WTC11 (cell line): ENCODE measurements at regions not wholly inside any gene's neighbourhood (a gene's known extent, or its start where the extent isn't known, plus 50 kb on each side); places are given as distances from the start of the nearest gene placed in this dataset.

ENCODE experiments used
- ATAC-seq: fragments of 200-7000 bp; cut with Tn5 transposase; 2 replicates; pipeline ENCODE4 v1.10.0; 2021; ENCODE audit warnings: mild to moderate bottlenecking, moderate library complexity
- CTCF ChIA-PET: fragments of 300-600 bp; sonication (Branson Sonifier 250); formaldehyde crosslinking; loops from one replicate; lab custom pipeline; 2021; ENCODE audit warnings: antibody characterized with exemption; lab: Charles Lee
- POLR2A ChIA-PET: fragments of 350-600 bp; sonication (Branson Sonifier 250); formaldehyde crosslinking; loops from one replicate; lab custom pipeline; 2021; ENCODE audit warnings: antibody characterized with exemption; lab: Charles Lee
- DNase-seq: peaks from one replicate; pipeline ENCODE4 v3.0.0; 2021; ENCODE audit warnings: low spot score
- H3K27ac Mint-ChIP-seq: 2 replicates; pipeline ENCODE4 v1.8.0; 2021; ENCODE audit warnings: mixed read lengths
- H3K27me3 Mint-ChIP-seq: 2 replicates; pipeline ENCODE4 v1.8.0; 2021; ENCODE audit warnings: low read depth, mild to moderate bottlenecking, moderate library complexity, mixed read lengths
- H3K36me3 Mint-ChIP-seq: 2 replicates; pipeline ENCODE4 v1.8.0; 2021; ENCODE audit warnings: mixed read lengths
- H3K4me1 Mint-ChIP-seq: 2 replicates; pipeline ENCODE4 v1.8.0; 2022; ENCODE audit warnings: mixed read lengths
- H3K4me3 Mint-ChIP-seq: 2 replicates; pipeline ENCODE4 v1.8.0; 2021; ENCODE audit warnings: mild to moderate bottlenecking, moderate library complexity, mixed read lengths
- H3K9me3 Mint-ChIP-seq: 2 replicates; pipeline ENCODE4 v1.8.0; 2021; ENCODE audit warnings: mixed read lengths
- ELF4 ChIP-seq: sonication (generic); formaldehyde crosslinking; IDR thresholded peaks from 2 replicates; pipeline ENCODE4 v1.8.1; 2022; ENCODE audit warnings: low read depth, mild to moderate bottlenecking, moderate library complexity, missing genetic modification reagents
- EMX1 ChIP-seq: fragments of 250-450 bp; sonication (Bioruptor Pico); IDR thresholded peaks from 2 replicates; pipeline ENCODE4 v1.8.0; 2021; ENCODE audit warnings: mild to moderate bottlenecking
- FOXK1 ChIP-seq: sonication (generic); formaldehyde crosslinking; IDR thresholded peaks from 2 replicates; pipeline ENCODE4 v1.8.0; 2022; ENCODE audit warnings: mild to moderate bottlenecking, moderate library complexity, missing genetic modification reagents
- GTF2I ChIP-seq: fragments of 250-450 bp; sonication (Bioruptor Pico); conservative IDR thresholded peaks from 2 replicates; pipeline ENCODE4 v1.4.0; 2021; ENCODE audit warnings: mild to moderate bottlenecking
- MXD4 ChIP-seq: fragments of 250-450 bp; sonication (Bioruptor Pico); IDR thresholded peaks from 2 replicates; pipeline ENCODE4 v1.8.0; 2021; ENCODE audit warnings: mild to moderate bottlenecking, moderate library complexity, borderline replicate concordance
- NR1H2 ChIP-seq: sonication (generic); formaldehyde crosslinking; IDR thresholded peaks from 2 replicates; pipeline ENCODE4 v1.9.0; 2021; ENCODE audit warnings: mild to moderate bottlenecking, moderate library complexity, missing genetic modification reagents
- OVOL2 ChIP-seq: fragments of 250-450 bp; sonication (Bioruptor Pico); IDR thresholded peaks from 2 replicates; pipeline ENCODE4 v1.9.0; 2021; ENCODE audit warnings: mild to moderate bottlenecking, borderline replicate concordance
- RELA ChIP-seq: sonication (generic); formaldehyde crosslinking; IDR thresholded peaks from 2 replicates; pipeline ENCODE4 v1.8.1; 2022; ENCODE audit warnings: missing genetic modification reagents, mild to moderate bottlenecking, borderline replicate concordance
- SP1 ChIP-seq: sonication (generic); formaldehyde crosslinking; conservative IDR thresholded peaks from 2 replicates; pipeline ENCODE4 v1.8.1; 2022; ENCODE audit warnings: missing genetic modification reagents
- ZNF138 ChIP-seq: sonication (generic); formaldehyde crosslinking; conservative IDR thresholded peaks from 2 replicates; pipeline ENCODE4 v1.8.1; 2022; ENCODE audit warnings: mild to moderate bottlenecking, moderate library complexity, missing genetic modification reagents
- ZNF423 ChIP-seq: fragments of 250-450 bp; sonication (Bioruptor Pico); IDR thresholded peaks from 2 replicates; pipeline ENCODE4 v2.1.2; 2022; ENCODE audit warnings: mild to moderate bottlenecking, moderate library complexity
- ZNF671 ChIP-seq: fragments of 250-450 bp; sonication (Bioruptor Pico); IDR thresholded peaks from 2 replicates; pipeline ENCODE4 v1.8.0; 2021; ENCODE audit warnings: mild to moderate bottlenecking
- TF ChIP-seq, protein P1 (sequence below): sonication (generic); formaldehyde crosslinking; IDR thresholded peaks from 2 replicates; pipeline ENCODE4 v1.8.0; 2023; ENCODE audit warnings: mild to moderate bottlenecking, missing genetic modification reagents
- TF ChIP-seq, protein P2 (sequence below): sonication (generic); formaldehyde crosslinking; IDR thresholded peaks from 2 replicates; pipeline ENCODE4 v1.8.1; 2023; ENCODE audit warnings: mild to moderate bottlenecking, missing genetic modification reagents
- TF ChIP-seq, protein P3 (sequence below): fragments of 250-450 bp; sonication (Bioruptor Pico); conservative IDR thresholded peaks from 2 replicates; pipeline ENCODE4 v1.9.0; 2021; ENCODE audit warnings: mild to moderate bottlenecking
- TF ChIP-seq, protein P4 (sequence below): sonication (generic); formaldehyde crosslinking; IDR thresholded peaks from 2 replicates; pipeline ENCODE4 v1.8.1; 2023; ENCODE audit warnings: mild to moderate bottlenecking, missing genetic modification reagents
- TF ChIP-seq, protein P5 (sequence below): sonication (generic); formaldehyde crosslinking; IDR thresholded peaks from 2 replicates; pipeline ENCODE4 v1.8.1; 2022; ENCODE audit warnings: missing genetic modification reagents, borderline replicate concordance
- TF ChIP-seq, protein P6 (sequence below): sonication (generic); formaldehyde crosslinking; IDR thresholded peaks from 2 replicates; pipeline ENCODE4 v1.8.1; 2022; ENCODE audit warnings: mild to moderate bottlenecking, missing genetic modification reagents, moderate library complexity, borderline replicate concordance
- TF ChIP-seq, protein P7 (sequence below): sonication (generic); formaldehyde crosslinking; IDR thresholded peaks from 2 replicates; pipeline ENCODE4 v1.8.0; 2022; ENCODE audit warnings: missing genetic modification reagents
- TF ChIP-seq, protein P8 (sequence below): sonication (generic); formaldehyde crosslinking; IDR thresholded peaks from 2 replicates; pipeline ENCODE4 v1.8.0; 2022; ENCODE audit warnings: mild to moderate bottlenecking, missing genetic modification reagents

DNA sequence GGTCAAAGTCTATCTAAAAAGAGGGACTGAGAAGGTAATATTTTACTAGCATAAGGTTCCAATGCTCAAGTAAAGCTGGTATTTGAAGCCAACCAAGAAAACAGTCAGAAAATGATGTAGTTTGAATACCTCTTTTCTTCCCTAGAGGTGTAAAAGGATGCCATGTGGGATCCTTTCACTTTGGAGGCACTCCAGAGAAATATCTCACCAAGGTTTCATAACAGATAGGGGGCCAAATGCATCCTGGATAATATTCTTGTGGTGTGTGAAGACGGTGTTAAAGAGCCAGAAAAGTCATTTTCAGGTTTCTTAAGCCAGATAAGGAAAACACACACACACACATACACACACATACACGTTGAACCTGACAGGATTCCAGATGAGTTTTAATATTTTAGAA, 136.1 kb upstream of the PRKD1 start (continued):
- TF ChIP-seq, protein P1, sequence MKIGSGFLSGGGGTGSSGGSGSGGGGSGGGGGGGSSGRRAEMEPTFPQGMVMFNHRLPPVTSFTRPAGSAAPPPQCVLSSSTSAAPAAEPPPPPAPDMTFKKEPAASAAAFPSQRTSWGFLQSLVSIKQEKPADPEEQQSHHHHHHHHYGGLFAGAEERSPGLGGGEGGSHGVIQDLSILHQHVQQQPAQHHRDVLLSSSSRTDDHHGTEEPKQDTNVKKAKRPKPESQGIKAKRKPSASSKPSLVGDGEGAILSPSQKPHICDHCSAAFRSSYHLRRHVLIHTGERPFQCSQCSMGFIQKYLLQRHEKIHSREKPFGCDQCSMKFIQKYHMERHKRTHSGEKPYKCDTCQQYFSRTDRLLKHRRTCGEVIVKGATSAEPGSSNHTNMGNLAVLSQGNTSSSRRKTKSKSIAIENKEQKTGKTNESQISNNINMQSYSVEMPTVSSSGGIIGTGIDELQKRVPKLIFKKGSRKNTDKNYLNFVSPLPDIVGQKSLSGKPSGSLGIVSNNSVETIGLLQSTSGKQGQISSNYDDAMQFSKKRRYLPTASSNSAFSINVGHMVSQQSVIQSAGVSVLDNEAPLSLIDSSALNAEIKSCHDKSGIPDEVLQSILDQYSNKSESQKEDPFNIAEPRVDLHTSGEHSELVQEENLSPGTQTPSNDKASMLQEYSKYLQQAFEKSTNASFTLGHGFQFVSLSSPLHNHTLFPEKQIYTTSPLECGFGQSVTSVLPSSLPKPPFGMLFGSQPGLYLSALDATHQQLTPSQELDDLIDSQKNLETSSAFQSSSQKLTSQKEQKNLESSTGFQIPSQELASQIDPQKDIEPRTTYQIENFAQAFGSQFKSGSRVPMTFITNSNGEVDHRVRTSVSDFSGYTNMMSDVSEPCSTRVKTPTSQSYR (CRISPR knock-in tag): no peak
- TF ChIP-seq SP1 (no peak), ZNF671 (CRISPR knock-in tag) (no peak), ZNF423 (CRISPR knock-in tag) (no peak), ELF4 (CRISPR knock-in tag) (no peak), OVOL2 (CRISPR knock-in tag) (no peak)
- TF ChIP-seq, protein P2, sequence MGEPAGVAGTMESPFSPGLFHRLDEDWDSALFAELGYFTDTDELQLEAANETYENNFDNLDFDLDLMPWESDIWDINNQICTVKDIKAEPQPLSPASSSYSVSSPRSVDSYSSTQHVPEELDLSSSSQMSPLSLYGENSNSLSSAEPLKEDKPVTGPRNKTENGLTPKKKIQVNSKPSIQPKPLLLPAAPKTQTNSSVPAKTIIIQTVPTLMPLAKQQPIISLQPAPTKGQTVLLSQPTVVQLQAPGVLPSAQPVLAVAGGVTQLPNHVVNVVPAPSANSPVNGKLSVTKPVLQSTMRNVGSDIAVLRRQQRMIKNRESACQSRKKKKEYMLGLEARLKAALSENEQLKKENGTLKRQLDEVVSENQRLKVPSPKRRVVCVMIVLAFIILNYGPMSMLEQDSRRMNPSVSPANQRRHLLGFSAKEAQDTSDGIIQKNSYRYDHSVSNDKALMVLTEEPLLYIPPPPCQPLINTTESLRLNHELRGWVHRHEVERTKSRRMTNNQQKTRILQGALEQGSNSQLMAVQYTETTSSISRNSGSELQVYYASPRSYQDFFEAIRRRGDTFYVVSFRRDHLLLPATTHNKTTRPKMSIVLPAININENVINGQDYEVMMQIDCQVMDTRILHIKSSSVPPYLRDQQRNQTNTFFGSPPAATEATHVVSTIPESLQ (CRISPR knock-in tag): no peak
- TF ChIP-seq, protein P3, sequence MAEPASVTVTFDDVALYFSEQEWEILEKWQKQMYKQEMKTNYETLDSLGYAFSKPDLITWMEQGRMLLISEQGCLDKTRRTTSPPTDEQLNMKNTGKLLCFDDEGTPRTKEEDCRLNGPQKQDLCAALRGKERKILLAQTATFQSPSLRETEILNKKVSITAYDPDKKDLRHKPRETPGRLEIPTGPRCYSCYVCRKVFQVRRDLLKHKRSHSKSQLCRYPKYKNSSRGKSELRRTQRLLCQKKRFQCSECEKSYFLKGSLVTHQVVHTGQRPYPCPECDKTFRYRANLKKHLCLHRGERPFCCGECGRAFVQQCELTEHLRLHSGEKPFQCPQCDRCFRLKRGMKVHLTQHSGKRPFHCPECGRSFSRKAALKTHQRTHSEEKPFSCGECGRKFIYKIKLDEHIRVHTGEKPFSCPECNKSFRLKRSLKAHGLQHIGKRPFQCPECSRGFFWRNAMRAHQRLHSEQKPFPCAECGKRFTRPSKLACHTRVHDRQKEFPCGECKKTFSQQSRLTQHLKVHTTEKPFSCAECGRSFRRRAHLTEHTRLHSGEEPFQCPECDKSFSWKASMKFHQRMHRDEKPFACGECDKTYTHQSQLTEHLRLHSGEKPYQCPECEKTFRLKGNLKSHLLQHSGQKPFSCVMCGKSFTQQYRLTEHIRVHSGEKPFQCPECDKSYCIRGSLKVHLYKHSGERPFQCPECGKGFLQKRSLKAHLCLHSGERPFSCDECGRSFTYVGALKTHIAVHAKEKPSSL (CRISPR knock-in tag): no peak

DNA sequence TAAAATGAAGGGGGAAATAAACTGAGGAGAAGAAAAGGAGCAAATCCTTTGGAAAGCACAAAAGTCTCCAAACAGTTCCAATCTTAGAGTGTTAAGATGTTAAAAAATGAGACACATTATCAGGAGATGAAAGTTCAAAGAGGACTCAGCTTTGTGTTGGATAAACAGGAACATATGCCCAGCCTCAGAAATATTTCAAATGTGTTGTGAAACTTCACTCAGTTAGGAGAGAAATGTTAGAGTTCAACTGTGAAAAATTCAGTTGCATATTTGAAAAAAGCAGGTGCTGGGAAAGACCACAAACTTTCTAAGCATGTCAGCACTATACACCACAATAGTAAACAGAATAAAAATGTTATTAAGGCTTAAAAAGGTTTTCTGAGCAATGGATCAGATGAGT, 136.8 kb upstream of the PRKD1 start:
- Mint-ChIP-seq H3K36me3 (no peaks in the 10 kb centered on the region; the same call in 1 of the 2 replicates), H3K9me3 (peaks cover 24% of the 10 kb centered on the region), H3K4me1 (no peaks in the 10 kb centered on the region), H3K27ac (no peak overlapping the region), H3K27me3 (no peaks in the 10 kb centered on the region), H3K4me3 (no peak overlapping the region)
- ChIA-PET POLR2A (no interaction called here), CTCF (no interaction called here)
- DNase-seq: no peak
- no peak for ATAC-seq
- no peak for TF ChIP-seq ZNF138 (CRISPR knock-in tag)
- TF ChIP-seq MXD4: no peak
- TF ChIP-seq NR1H2 (CRISPR knock-in tag): no peak
- TF ChIP-seq, protein P4, sequence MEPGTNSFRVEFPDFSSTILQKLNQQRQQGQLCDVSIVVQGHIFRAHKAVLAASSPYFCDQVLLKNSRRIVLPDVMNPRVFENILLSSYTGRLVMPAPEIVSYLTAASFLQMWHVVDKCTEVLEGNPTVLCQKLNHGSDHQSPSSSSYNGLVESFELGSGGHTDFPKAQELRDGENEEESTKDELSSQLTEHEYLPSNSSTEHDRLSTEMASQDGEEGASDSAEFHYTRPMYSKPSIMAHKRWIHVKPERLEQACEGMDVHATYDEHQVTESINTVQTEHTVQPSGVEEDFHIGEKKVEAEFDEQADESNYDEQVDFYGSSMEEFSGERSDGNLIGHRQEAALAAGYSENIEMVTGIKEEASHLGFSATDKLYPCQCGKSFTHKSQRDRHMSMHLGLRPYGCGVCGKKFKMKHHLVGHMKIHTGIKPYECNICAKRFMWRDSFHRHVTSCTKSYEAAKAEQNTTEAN (CRISPR knock-in tag): no peak
- TF ChIP-seq GTF2I: no peak
- TF ChIP-seq EMX1 (CRISPR knock-in tag): no peak
- TF ChIP-seq, protein P5, sequence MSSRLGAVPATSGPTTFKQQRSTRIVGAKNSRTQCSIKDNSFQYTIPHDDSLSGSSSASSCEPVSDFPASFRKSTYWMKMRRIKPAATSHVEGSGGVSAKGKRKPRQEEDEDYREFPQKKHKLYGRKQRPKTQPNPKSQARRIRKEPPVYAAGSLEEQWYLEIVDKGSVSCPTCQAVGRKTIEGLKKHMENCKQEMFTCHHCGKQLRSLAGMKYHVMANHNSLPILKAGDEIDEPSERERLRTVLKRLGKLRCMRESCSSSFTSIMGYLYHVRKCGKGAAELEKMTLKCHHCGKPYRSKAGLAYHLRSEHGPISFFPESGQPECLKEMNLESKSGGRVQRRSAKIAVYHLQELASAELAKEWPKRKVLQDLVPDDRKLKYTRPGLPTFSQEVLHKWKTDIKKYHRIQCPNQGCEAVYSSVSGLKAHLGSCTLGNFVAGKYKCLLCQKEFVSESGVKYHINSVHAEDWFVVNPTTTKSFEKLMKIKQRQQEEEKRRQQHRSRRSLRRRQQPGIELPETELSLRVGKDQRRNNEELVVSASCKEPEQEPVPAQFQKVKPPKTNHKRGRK (CRISPR knock-in tag): no peak
- TF ChIP-seq OVOL2 (CRISPR knock-in tag): no peak
- TF ChIP-seq, protein P6, sequence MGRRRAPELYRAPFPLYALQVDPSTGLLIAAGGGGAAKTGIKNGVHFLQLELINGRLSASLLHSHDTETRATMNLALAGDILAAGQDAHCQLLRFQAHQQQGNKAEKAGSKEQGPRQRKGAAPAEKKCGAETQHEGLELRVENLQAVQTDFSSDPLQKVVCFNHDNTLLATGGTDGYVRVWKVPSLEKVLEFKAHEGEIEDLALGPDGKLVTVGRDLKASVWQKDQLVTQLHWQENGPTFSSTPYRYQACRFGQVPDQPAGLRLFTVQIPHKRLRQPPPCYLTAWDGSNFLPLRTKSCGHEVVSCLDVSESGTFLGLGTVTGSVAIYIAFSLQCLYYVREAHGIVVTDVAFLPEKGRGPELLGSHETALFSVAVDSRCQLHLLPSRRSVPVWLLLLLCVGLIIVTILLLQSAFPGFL (CRISPR knock-in tag): no peak
- no peak for TF ChIP-seq ZNF423 (CRISPR knock-in tag)
- TF ChIP-seq, protein P7, sequence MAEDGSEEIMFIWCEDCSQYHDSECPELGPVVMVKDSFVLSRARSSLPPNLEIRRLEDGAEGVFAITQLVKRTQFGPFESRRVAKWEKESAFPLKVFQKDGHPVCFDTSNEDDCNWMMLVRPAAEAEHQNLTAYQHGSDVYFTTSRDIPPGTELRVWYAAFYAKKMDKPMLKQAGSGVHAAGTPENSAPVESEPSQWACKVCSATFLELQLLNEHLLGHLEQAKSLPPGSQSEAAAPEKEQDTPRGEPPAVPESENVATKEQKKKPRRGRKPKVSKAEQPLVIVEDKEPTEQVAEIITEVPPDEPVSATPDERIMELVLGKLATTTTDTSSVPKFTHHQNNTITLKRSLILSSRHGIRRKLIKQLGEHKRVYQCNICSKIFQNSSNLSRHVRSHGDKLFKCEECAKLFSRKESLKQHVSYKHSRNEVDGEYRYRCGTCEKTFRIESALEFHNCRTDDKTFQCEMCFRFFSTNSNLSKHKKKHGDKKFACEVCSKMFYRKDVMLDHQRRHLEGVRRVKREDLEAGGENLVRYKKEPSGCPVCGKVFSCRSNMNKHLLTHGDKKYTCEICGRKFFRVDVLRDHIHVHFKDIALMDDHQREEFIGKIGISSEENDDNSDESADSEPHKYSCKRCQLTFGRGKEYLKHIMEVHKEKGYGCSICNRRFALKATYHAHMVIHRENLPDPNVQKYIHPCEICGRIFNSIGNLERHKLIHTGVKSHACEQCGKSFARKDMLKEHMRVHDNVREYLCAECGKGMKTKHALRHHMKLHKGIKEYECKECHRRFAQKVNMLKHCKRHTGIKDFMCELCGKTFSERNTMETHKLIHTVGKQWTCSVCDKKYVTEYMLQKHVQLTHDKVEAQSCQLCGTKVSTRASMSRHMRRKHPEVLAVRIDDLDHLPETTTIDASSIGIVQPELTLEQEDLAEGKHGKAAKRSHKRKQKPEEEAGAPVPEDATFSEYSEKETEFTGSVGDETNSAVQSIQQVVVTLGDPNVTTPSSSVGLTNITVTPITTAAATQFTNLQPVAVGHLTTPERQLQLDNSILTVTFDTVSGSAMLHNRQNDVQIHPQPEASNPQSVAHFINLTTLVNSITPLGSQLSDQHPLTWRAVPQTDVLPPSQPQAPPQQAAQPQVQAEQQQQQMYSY (CRISPR knock-in tag): no peak
- no peak for TF ChIP-seq FOXK1 (CRISPR knock-in tag)
- TF ChIP-seq RELA (CRISPR knock-in tag): no peak
- TF ChIP-seq, protein P8, sequence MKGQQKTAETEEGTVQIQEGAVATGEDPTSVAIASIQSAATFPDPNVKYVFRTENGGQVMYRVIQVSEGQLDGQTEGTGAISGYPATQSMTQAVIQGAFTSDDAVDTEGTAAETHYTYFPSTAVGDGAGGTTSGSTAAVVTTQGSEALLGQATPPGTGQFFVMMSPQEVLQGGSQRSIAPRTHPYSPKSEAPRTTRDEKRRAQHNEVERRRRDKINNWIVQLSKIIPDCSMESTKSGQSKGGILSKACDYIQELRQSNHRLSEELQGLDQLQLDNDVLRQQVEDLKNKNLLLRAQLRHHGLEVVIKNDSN (CRISPR knock-in tag): no peak
- TF ChIP-seq SP1: no peak
